OCI-LY1 (cell line): ENCODE measurements at regions not wholly inside any gene's neighbourhood (a gene's known extent, or its start where the extent isn't known, plus 50 kb on each side); places are given as distances from the start of the nearest gene placed in this dataset.

Experiments used
- H2AFZ ChIP-seq: fragments of 200-600 bp; sonication (generic), shearing (Covaris generic); 2 replicates; pipeline ENCODE4 v1.6.0; 2014; ENCODE audit warnings: antibody characterized with exemption, mild to moderate bottlenecking, low read length
- H3F3A ChIP-seq: fragments of 200-600 bp; sonication (generic), shearing (Covaris generic); 2 replicates; pipeline ENCODE4 v1.6.0; 2014; ENCODE audit warnings: mild to moderate bottlenecking, antibody characterized with exemption, low read length, moderate library complexity; ENCODE audit not compliant: insufficient read depth
- H3K27ac ChIP-seq: fragments of 200-600 bp; sonication (generic); 2 replicates; pipeline ENCODE4 v1.5.1; 2014; ENCODE audit warnings: low read length, mixed run types, mild to moderate bottlenecking, low read depth; ENCODE audit not compliant: poor library complexity, severe bottlenecking
- H3K27me3 ChIP-seq: fragments of 200-600 bp; sonication (generic); 2 replicates; pipeline ENCODE4 v1.6.0; 2014; ENCODE audit warnings: antibody characterized with exemption, mild to moderate bottlenecking, low read length, moderate library complexity; ENCODE audit not compliant: insufficient read depth
- H3K36me3 ChIP-seq: fragments of 200-600 bp; sonication (generic); 2 replicates; pipeline ENCODE4 v1.6.1; 2014; ENCODE audit warnings: mild to moderate bottlenecking, antibody characterized with exemption, low read length, moderate library complexity, mixed read lengths; ENCODE audit not compliant: insufficient read depth
- H3K4me1 ChIP-seq: fragments of 200-600 bp; sonication (generic); 2 replicates; pipeline ENCODE4 v1.5.1; 2014; ENCODE audit warnings: mild to moderate bottlenecking, low read length, moderate library complexity; ENCODE audit not compliant: insufficient read depth, severe bottlenecking
- H3K4me2 ChIP-seq: fragments of 200-600 bp; sonication (generic), shearing (Covaris generic); 2 replicates; pipeline ENCODE4 v1.6.1; 2014; ENCODE audit warnings: low read length
- H3K4me3 ChIP-seq: fragments of 200-600 bp; sonication (generic); 2 replicates; pipeline ENCODE4 v1.5.1; 2014; ENCODE audit warnings: low read length, low read depth, mild to moderate bottlenecking, mixed read lengths; ENCODE audit not compliant: poor library complexity, severe bottlenecking
- H3K79me2 ChIP-seq: fragments of 200-600 bp; shearing (Covaris generic); 2 replicates; pipeline ENCODE4 v1.6.1; 2016; ENCODE audit warnings: mixed run types, low read length, mixed read lengths; ENCODE audit not compliant: insufficient read depth
- H3K9ac ChIP-seq: fragments of 200-600 bp; sonication (generic), shearing (Covaris generic); 2 replicates; pipeline ENCODE4 v1.6.1; 2014; ENCODE audit warnings: mild to moderate bottlenecking, low read length, mixed read lengths
- H3K9me2 ChIP-seq: fragments of 200-600 bp; sonication (generic), shearing (Covaris generic); 2 replicates; pipeline ENCODE4 v1.6.1; 2014; ENCODE audit warnings: low read depth, mild to moderate bottlenecking, low read length, mixed read lengths
- H3K9me3 ChIP-seq: fragments of 200-600 bp; shearing (Covaris generic); 2 replicates; pipeline ENCODE4 v1.6.1; 2014; ENCODE audit warnings: low read length, mixed read lengths
- H4K20me1 ChIP-seq: fragments of 200-600 bp; sonication (generic), shearing (Covaris generic); 2 replicates; pipeline ENCODE4 v1.6.0; 2016; ENCODE audit warnings: mild to moderate bottlenecking, low read length; ENCODE audit not compliant: insufficient read depth
- CTCF ChIP-seq: fragments of 200-600 bp; sonication (generic), shearing (Covaris generic); IDR thresholded peaks from 2 replicates; pipeline ENCODE4 v1.5.1; 2017; ENCODE audit warnings: mild to moderate bottlenecking, antibody characterized with exemption, low read length, moderate library complexity, mixed read lengths
- EZH2 ChIP-seq: fragments of 200-600 bp; sonication (generic), shearing (Covaris generic); IDR thresholded peaks from 2 replicates; pipeline ENCODE4 v1.8.0; 2017; ENCODE audit warnings: borderline replicate concordance, mixed run types, mild to moderate bottlenecking, antibody characterized with exemption, low read length, moderate library complexity, mixed read lengths

GRCh38 chr11:70508231-70508480 is 109.8 kb downstream of the CTTN start:
- Histone ChIP-seq H3K9ac (no peak overlapping the region), H3K27me3 (no peaks in the 10 kb centered on the region; the same call in 1 of the 2 replicates), H3K4me1 (no peaks in the 10 kb centered on the region), H3K27ac (no peak overlapping the region), H3K36me3 (no peaks in the 10 kb centered on the region), H3K4me2 (no peak overlapping the region), H3F3A (no peaks in the 10 kb centered on the region), H3K4me3 (no peak overlapping the region), H3K9me2 (no peaks in the 10 kb centered on the region), H3K9me3 (peaks cover 12% of the 10 kb centered on the region), H4K20me1 (no peaks in the 10 kb centered on the region), H3K79me2 (no peaks in the 10 kb centered on the region), H2AFZ (no peak overlapping the region)
- TF ChIP-seq CTCF (no peak), EZH2 (no peak)

- no peak overlapping the region for H3K4me2 ChIP-seq
- no peaks in the 10 kb centered on the region for H3K36me3 ChIP-seq
- H3K9me2 ChIP-seq: no peaks in the 10 kb centered on the region
- no peaks in the 10 kb centered on the region; the same call in 1 of the 2 replicates for H3K27me3 ChIP-seq
- H3K27ac ChIP-seq: no peak overlapping the region
- TF ChIP-seq EZH2 (no peak), CTCF (no peak)
- no peaks in the 10 kb centered on the region for H3K79me2 ChIP-seq
- H3K9me3 ChIP-seq: peaks cover 15% of the 10 kb centered on the region
- no peaks in the 10 kb centered on the region for H3K4me1 ChIP-seq
- H3F3A ChIP-seq: no peaks in the 10 kb centered on the region
- no peak overlapping the region for H3K4me3 ChIP-seq
- H3K9ac ChIP-seq: no peak overlapping the region
- no peaks in the 10 kb centered on the region for H4K20me1 ChIP-seq
- no peak overlapping the region for H2AFZ ChIP-seq
Measured at GRCh38 chr11:70509476-70509875, 111.1 kb downstream of the CTTN start.

- TF ChIP-seq EZH2 (no peak), CTCF (no peak)
- Histone ChIP-seq H3K79me2 (no peaks in the 10 kb centered on the region), H3K27me3 (no peaks in the 10 kb centered on the region; the same call in 1 of the 2 replicates), H3K27ac (no peak overlapping the region), H3K4me1 (no peaks in the 10 kb centered on the region), H3K9ac (no peak overlapping the region), H4K20me1 (no peaks in the 10 kb centered on the region), H3K36me3 (no peaks in the 10 kb centered on the region), H3F3A (no peaks in the 10 kb centered on the region), H2AFZ (no peak overlapping the region), H3K9me3 (peaks cover 15% of the 10 kb centered on the region), H3K4me3 (no peak overlapping the region), H3K9me2 (no peaks in the 10 kb centered on the region), H3K4me2 (no peak overlapping the region)
Measured at GRCh38 chr11:70510106-70510505, 111.8 kb downstream of the CTTN start.
